Fibroblast of pulmonary artery (primary cell): ENCODE measurements at regions not wholly inside any gene's neighbourhood (a gene's known extent, or its start where the extent isn't known, plus 50 kb on each side); places are given as distances from the start of the nearest gene placed in this dataset.

Experiments
- DNase-seq: peaks from one replicate; pipeline ENCODE4 v3.0.0-alpha.2; 2010; ENCODE audit warnings: low read depth
- H3K4me3 ChIP-seq: replicated peaks from 2 replicates; pipeline ENCODE4 v1.5.1; 2011; ENCODE audit warnings: low read depth, mild to moderate bottlenecking, control low read depth, low read length, moderate library complexity
- CTCF ChIP-seq: IDR thresholded peaks from 2 replicates; pipeline ENCODE4 v1.5.1; 2011; ENCODE audit warnings: mild to moderate bottlenecking, control low read depth, low read length, inconsistent platforms; ENCODE audit errors: missing control alignments

DNA sequence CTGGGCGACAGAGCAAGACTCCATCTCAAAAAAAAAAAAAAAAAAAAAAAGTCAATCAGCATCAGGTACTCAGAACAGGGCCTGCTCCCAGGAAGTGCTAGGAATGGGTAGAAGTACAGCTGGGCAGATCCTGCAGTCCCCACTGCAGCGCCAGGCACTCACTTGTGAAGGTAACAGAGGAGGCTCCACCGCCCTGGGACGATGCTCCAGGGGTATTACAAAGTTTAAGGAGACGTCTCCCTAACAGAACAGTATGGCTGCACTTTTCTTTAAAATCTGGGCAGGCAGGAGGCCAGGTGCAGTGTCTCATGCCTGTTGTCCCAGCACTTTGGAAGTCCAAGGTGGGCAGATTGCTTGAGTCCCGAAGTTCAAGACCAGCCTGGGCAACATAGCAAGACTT is 1449.0 kb downstream of the BRD1 start:
- DNase-seq: no peak
- no peak for TF ChIP-seq CTCF
- no peak overlapping the region for H3K4me3 ChIP-seq

DNA sequence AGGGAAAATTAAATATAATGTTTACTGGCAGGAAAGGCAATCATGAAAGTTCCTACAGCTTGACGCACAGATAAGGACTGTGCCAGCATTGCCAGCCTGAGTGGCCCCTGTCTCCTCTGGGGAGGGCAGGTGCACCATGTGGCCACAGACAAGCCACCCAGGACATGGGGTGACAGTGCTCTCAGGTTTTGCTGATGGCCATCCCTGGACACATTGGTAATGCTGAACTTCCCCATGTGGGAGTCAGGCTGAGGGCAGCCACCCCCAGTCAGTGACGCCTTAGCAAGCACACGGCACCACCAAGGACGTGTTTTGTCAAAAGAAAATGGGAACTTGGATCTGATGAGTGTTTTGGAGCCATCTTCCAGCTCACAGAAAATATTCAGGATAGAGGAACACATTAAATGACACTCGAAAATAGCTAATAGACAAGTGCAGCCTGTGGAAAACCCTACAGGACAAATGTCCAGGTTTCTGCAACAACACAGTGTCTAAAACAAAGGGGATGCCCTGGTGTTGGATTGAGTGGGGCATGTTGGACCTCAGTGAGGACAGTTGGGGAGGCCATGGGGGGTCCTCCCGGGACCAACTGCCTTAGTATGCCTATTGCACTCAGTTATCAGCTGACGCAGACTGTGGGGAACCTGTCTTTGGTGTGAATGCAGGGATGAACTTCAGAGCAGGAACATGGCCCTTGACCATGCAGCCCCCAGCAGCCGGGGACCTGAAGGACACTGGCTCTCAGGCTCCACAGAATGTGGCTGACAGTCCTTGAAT is 1450.5 kb downstream of the BRD1 start:
- no peak for TF ChIP-seq CTCF
- no peak for DNase-seq
- no peak overlapping the region for H3K4me3 ChIP-seq

DNA sequence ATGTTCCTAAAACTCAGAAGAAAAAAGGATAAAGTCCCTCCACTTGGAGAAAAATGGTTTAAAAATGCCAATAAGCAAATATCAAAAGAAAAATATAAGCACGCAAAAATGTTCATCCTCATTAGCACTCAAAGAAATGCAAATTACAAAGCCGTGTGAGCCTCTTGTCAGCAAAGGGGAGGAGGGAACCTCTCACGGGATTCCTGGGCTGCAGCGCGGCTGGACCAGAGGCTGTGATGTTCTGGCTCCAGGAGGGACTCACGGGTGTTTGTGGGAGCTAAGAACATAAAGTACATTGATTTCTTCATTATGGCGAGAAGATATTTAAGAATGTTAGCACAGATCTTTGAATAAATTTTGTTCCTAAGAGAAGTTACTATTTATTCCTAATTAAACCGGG is 1451.2 kb downstream of the BRD1 start:
- no peak for TF ChIP-seq CTCF
- no peak for DNase-seq
- no peak overlapping the region for H3K4me3 ChIP-seq

GRCh38 chr22:48373626-48374173 is 1454.0 kb downstream of the BRD1 start:
- no peak overlapping the region for H3K4me3 ChIP-seq
- no peak for TF ChIP-seq CTCF
- DNase-seq: no peak

GRCh38 chr22:48372390-48372789 is 1455.3 kb downstream of the BRD1 start:
- no peak for DNase-seq
- H3K4me3 ChIP-seq: no peak overlapping the region

DNA sequence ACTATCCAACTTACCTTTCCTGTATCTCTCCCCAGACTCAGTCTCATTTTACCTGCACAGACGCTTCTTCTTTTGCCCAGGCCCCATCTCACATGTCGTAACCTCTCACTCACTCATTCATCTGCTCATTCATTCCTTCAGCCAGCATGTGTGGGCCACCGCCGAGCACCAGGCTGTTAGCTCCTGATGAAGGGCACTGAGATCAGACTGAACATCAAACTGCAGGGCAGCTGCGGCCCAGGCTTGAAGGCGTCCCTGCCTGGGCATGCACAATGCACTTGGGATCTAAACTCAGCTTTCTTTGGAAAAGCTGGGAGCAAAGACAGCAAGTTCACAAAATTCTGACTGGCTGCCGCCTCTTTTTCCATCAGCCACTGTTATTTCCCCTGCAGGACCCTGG is 1456.3 kb downstream of the BRD1 start:
- no peak for DNase-seq
- no peak for TF ChIP-seq CTCF
- H3K4me3 ChIP-seq: no peak overlapping the region

More at GRCh38 chr22:48372390-48372789, 1455.3 kb downstream of the BRD1 start:
- TF ChIP-seq CTCF: no peak
